Left lung (tissue), 4 donors: ENCODE measurements at regions not wholly inside any gene's neighbourhood (a gene's known extent, or its start where the extent isn't known, plus 50 kb on each side); places are given as distances from the start of the nearest gene placed in this dataset.

Experiments used
- ATAC-seq: fragments of 200-7000 bp; cut with Tn5 transposase; one replicate; pipeline ENCODE4 v1.9.1; 2020; ENCODE audit warnings: moderate library complexity
- DNase-seq, 4 donors: peaks; one replicate each; pipeline ENCODE4 v3.0.0-alpha.2; 2013 to 2020
- H3K27ac ChIP-seq, 2 donors: fragments of 200-600 bp; sonication (generic) in 1 of 2; one replicate each; pipeline versions ENCODE4 v1.5.0 to v1.8.0; 2020 to 2021
- H3K27me3 ChIP-seq, 2 donors: fragments of 200-600 bp; sonication (generic) in 1 of 2; one replicate each; pipeline versions ENCODE4 v1.5.0 to v1.8.0; 2020 to 2021
- H3K36me3 ChIP-seq, 2 donors: fragments of 200-600 bp; sonication (generic) in 1 of 2; one replicate each; pipeline versions ENCODE4 v1.5.0 to v1.8.0; 2020 to 2021
- H3K4me1 ChIP-seq, 2 donors: fragments of 200-600 bp; one replicate each; pipeline ENCODE4 v1.8.0; 2021
- H3K4me3 ChIP-seq, 2 donors: fragments of 200-600 bp; sonication (generic) in 1 of 2; one replicate each; pipeline versions ENCODE4 v1.5.0 to v1.8.0; 2020 to 2021; ENCODE audit warnings: mild to moderate bottlenecking in 1 of 2
- H3K9me3 ChIP-seq, 2 donors: fragments of 200-600 bp; sonication (generic) in 1 of 2; one replicate each; pipeline versions ENCODE4 v1.5.0 to v1.8.0; 2020 to 2021
- CTCF ChIP-seq, 2 donors: fragments of 200-600 bp; sonication (generic) in 1 of 2; IDR thresholded peaks; one replicate each; pipeline versions ENCODE4 v1.5.0 to v1.8.0; 2021; ENCODE audit warnings: antibody characterized with exemption in 2 of 2
- intact Hi-C, 2 donors: fragments of 100-400 bp; cut with DNase I; formaldehyde crosslinking; loops; one replicate each; pipeline versions ENCODE4 v1.11.2 to v1.14.2; 2022
- donor health status: DM: no; HTN: yes; CAD: no.
- donor health status: DM: no; HTN: no; CAD: no.

GRCh38 chr11:95570845-95571244 is 218.7 kb downstream of the FAM76B start:
- DNase-seq (no peak), ATAC-seq (no peak)
- Histone ChIP-seq H3K4me1 (peaks cover 0 to 2% of the 10 kb centered on the region in 2 donors), H3K4me3 (no peak overlapping the region), H3K36me3 (no peaks in the 10 kb centered on the region), H3K27ac (no peak overlapping the region), H3K9me3 (peaks cover 0 to 17% of the 10 kb centered on the region in 2 donors), H3K27me3 (no peaks in the 10 kb centered on the region)
- no peak for TF ChIP-seq CTCF (IDR thresholded peaks at IDR 0.05)
- intact Hi-C loops, result no loop called here

- ATAC-seq (no peak), DNase-seq (no peak)
- peaks cover 0 to 17% of the 10 kb centered on the region in 2 donors for H3K9me3 ChIP-seq
- H3K27me3 ChIP-seq, result no peaks in the 10 kb centered on the region
- H3K27ac ChIP-seq, result no peak overlapping the region
- H3K36me3 ChIP-seq, result no peaks in the 10 kb centered on the region
- H3K4me1 ChIP-seq, result peaks cover 0 to 2% of the 10 kb centered on the region in 2 donors
- H3K4me3 ChIP-seq, result no peak overlapping the region
- TF ChIP-seq CTCF (IDR thresholded peaks at IDR 0.05), result no peak
- intact Hi-C loops, result no loop called here
These were observed 220.4 kb downstream of the FAM76B start for GRCh38 chr11:95569207-95569606.

GRCh38 chr11:95568281-95568680 is 221.3 kb downstream of the FAM76B start:
- no peak overlapping the region for H3K4me3 ChIP-seq
- H3K27ac ChIP-seq, result no peak overlapping the region
- no peak for TF ChIP-seq CTCF (IDR thresholded peaks at IDR 0.05)
- ATAC-seq (no peak), DNase-seq (no peak)
- intact Hi-C loops, result no loop called here
- no peaks in the 10 kb centered on the region for H3K36me3 ChIP-seq
- H3K4me1 ChIP-seq, result peaks cover 0 to 2% of the 10 kb centered on the region in 2 donors
- H3K9me3 ChIP-seq, result peaks cover 0 to 17% of the 10 kb centered on the region in 2 donors
- no peaks in the 10 kb centered on the region for H3K27me3 ChIP-seq

GRCh38 chr11:95567685-95568084 is 221.9 kb downstream of the FAM76B start:
- intact Hi-C loops, result no loop called here
- Histone ChIP-seq H3K27me3 (no peaks in the 10 kb centered on the region), H3K9me3 (peaks cover 0 to 17% of the 10 kb centered on the region in 2 donors), H3K27ac (no peak overlapping the region), H3K4me3 (no peak overlapping the region), H3K36me3 (no peaks in the 10 kb centered on the region), H3K4me1 (peaks cover 0 to 2% of the 10 kb centered on the region in 2 donors)
- ATAC-seq (no peak), DNase-seq (no peak)
- no peak for TF ChIP-seq CTCF (IDR thresholded peaks at IDR 0.05)

GRCh38 chr11:95566211-95566610 is 223.4 kb downstream of the FAM76B start:
- DNase-seq (no peak), ATAC-seq (no peak)
- peaks cover 0 to 2% of the 10 kb centered on the region in 2 donors for H3K4me1 ChIP-seq
- H3K27me3 ChIP-seq, result no peaks in the 10 kb centered on the region
- no peak overlapping the region for H3K4me3 ChIP-seq
- no peak for TF ChIP-seq CTCF (IDR thresholded peaks at IDR 0.05)
- intact Hi-C loops, result no loop called here
- H3K27ac ChIP-seq, result no peak overlapping the region
- no peaks in the 10 kb centered on the region for H3K36me3 ChIP-seq
- peaks cover 0 to 17% of the 10 kb centered on the region in 2 donors for H3K9me3 ChIP-seq
